ENCODE measurements at regions not wholly inside any gene's neighbourhood (a gene's known extent, or its start where the extent isn't known, plus 50 kb on each side); places are given as distances from the start of the nearest gene placed in this dataset.
A peak's percentile ranks its signal among the peaks of the same experiment; 100 is the strongest.

DNA sequence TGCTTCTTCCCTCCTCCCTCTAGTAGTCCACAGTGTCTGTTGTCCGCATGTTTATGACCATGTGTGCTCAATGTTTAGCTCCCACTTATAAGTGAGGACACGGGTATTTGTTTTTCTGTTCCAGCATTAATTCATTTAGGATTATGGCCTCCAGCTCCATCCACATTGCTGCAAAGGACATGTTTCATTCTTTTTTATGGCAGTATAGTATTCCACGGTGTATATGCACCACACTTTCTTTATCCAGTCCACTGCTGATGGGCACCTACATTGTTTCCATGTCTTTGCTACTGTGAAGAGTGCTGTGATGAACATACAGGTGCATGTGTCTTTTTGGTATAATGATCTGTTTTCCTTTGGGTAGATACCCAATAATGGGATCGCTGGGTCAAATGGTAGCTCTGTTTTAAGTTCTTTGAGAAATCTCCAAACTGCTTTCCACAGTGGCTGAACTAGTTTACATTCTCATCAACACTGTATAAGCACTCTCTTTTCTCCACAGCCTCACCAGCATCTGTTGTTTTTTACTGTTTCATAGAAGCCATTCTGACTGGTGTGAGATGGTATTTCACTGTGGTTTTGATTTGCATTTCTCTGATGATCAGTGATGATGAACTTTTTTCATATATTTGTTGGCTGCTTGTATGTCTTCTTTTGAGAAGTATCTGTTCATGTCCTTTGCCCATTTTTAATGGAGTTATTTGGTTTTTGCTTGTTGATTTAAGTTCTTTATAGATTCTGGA lies 63.0 kb upstream of the SLC22A16 start:
- intact Hi-C loops (cut with DNase I): loop anchor here (10.0 kb wide), 1 partner anchor 145 kb away; no protein-coding TSS in a partner anchor
- DNase-seq: peak in 1 of 42 donors; percentile 17

DNA sequence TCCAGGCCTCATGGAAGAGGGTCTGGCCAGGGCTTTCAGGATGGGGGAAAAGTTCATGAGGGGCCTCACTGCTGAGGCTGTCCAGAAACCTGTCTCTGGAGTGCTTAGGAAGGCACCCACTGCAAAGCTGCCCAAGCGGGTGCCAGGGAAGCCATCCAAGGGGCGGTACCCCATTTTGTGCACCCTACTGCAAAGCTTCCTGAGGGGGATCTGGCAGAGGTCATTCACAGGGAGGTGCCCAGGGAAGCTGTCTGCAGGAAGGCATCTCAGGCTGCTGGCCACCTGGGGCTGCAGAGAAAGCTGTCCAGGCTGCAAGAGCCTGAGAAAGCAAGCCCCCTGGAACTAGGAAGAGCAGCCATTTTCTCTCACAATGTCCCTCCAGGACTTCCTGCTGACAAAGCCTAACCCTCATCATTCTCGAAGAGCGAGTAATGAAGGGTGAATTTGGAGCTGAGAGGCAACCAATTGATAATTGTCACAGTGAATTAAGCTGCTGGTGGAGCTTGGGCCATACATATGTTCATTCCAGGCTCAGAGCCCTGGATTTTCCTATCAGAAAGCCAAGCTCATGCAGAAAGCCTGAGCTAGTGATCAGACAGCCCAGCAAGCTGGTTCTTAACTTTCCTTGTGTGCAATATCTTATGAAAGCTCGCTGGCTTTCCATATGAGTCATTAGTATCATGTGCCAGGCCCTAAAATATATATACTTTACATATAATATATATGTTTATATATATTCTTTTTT lies 62.2 kb upstream of the SLC22A16 start:
- intact Hi-C loops (cut with DNase I): loop anchor here (10.0 kb wide), 1 partner anchor 146 kb away; no protein-coding TSS in a partner anchor
- DNase-seq: peak in 2 of 42 donors; percentile 30 to 41

DNA sequence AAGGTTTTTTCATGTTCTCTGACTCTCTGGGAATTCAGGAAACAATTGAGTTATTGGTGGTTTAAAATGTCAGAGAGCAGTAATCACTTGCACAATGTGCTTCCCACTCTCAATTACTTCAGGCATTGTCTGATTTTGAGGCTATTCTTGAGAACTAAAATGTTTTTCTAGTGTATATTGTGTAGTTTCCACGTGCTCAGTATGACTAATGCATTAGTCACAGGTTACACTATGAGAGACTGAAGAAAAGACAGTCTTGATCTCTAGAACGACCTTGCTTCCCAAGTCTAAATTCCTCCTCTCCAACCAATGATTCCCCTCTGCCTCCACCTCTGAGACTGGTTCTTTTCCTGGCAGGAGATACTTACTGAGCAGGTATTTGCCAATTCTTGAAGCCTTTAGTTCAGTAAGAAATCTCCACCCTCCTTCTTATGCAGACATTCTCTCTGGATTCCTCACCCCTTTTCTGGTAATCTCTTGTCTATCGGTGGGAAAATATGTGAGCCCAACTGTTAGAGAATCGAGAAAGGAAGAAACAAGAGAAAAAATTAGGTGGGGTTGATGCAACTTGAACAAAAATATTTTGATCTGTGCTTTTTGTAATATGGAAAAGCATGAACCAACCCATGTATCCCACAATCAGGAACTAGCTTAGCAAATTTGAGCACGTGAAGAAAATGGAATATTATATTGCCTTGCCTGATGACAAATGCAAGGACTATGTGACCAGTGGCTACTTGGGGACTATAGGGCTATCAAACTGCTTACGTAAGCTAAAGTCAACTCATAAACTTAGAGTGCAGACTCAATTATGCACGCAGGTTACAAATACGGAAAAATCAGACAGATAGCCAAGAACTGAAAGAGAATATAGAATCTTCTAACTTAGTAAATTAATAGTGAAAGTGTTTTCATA lies 61.1 kb upstream of the SLC22A16 start:
- intact Hi-C loops (cut with DNase I): loop anchor here (10.0 kb wide), 1 partner anchor 147 kb away; no protein-coding TSS in a partner anchor
- peak in 8 of 42 donors; percentile 20 to 72 (median 46) for DNase-seq

DNA sequence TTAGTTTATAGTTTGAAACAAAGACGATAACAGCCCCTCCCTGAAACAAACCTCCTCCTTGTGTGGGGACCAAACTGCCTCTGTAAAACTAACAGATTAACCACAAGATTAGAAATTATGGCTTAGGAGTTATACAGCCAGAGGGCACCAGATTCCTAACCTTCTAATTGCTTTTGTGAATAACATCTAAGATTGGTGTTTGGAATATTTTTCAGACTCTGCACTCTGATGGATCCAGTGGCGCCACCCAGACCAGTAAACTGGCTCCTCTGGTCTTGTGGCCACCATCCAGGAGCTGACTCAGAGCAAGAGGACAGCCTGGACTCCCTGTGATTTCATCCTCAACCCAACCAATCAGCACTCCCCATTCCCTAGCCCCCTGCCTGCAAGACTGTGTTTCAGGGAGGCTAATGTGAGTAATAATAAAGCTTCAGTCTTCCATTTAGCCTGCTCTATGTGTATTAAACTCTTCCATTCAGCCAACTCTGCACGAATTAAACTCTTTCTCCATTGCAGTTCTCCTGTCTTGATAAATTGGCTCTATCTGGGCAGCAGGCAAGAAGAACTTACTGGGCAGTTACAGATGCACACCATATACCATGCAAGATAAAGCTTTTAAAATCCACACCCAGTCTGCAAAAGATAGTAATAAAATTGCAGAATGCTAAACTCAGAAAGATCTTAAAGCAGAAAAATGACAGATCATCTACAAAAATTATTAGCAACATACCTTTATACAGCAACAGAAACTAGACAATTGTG lies 58.5 kb upstream of the SLC22A16 start:
- intact Hi-C loops (cut with DNase I): loop anchor here (5.0 to 10.0 kb wide), 3 partner anchors 150 to 417 kb away; no protein-coding TSS in a partner anchor
- DNase-seq: peak; percentile 67 to 97 (median 91)

- intact Hi-C loops (cut with DNase I): loop anchor here (5.0 to 10.0 kb wide), 3 partner anchors 152 to 420 kb away; no protein-coding TSS in a partner anchor
- peak in 1 of 42 donors; percentile 41 for DNase-seq
These were observed 56.0 kb upstream of the SLC22A16 start for GRCh38 chr6:110532431-110532830.

- intact Hi-C loops (cut with DNase I): loop anchor here (5.0 to 10.0 kb wide), 3 partner anchors 154 to 422 kb away; no protein-coding TSS in a partner anchor
These were observed 54.3 kb upstream of the SLC22A16 start for GRCh38 chr6:110530671-110531070.

GRCh38 chr6:110529907-110530306 lies 53.5 kb upstream of the SLC22A16 start:
- no peak for DNase-seq
- intact Hi-C loops (cut with DNase I): loop anchor here (5.0 to 10.0 kb wide), 6 partner anchors 155 to 685 kb away; partner anchors contain the start of gene CDK19

More at GRCh38 chr6:110530671-110531070, 54.3 kb upstream of the SLC22A16 start:
- no peak for DNase-seq

GRCh38 chr6:110529355-110529754 lies 52.9 kb upstream of the SLC22A16 start:
- intact Hi-C loops (cut with DNase I): loop anchor here (10.0 kb wide), 3 partner anchors 285 to 685 kb away; partner anchors contain the start of gene CDK19
- DNase-seq: no peak

DNA sequence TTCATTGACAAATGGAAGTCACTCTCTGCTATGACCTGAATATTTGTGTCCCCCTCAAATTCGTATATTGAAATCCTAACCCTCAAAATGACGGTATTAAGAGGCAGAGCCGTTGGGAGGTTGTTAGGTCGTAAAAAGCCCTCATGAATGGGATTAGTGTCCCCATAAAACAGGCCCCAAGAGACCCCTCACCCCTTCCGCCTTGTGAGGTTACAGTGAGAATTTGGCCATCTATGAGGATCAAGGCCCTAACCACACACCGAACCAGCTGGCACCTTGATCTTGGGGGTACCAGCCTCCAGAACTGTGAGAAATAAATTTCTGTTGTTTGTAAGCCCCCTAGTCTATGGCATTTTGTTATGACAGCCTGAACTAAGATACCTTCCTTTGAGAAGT lies 52.5 kb upstream of the SLC22A16 start:
- no peak for DNase-seq
- intact Hi-C loops (cut with DNase I): loop anchor here (10.0 kb wide), 3 partner anchors 286 to 686 kb away; partner anchors contain the start of gene CDK19

DNA sequence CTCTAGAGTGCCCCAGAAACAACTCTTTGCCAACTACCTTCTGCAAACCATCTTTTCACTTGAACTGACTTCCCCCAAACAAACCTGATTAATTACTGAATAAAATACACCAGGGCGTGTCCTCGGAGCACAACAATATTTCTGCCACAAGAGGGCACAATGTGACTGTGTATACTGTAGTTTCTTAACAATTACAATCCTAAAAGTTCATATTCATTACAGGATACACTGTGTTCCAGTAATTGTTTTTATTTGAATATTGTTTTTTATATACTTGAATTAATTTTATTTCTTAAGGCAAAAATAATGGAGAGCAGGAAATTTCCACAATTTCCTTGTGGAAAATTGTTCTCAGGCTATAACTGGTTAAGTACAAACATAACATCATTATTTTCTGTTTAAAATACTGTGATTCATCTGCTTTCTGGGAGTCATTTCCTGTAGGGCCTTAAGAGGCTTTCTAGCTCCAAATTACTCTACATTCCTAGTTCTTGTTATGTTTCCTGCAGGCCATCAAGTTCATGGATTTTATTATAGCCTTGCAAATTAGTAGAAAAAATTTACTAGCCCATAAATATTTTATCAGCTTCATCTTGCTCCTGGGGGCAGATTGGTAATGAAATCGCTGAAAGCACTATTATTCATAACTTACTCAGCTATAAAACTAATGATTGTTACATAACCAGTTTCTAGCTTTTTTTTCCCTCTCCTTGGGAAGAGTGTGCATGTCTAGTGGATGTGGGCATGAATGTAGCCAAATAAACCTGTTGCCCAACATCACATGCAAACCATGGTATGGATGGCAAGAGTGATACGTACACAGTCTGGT lies 51.9 kb upstream of the SLC22A16 start:
- intact Hi-C loops (cut with DNase I): loop anchor here (10.0 kb wide), 3 partner anchors 286 to 686 kb away; partner anchors contain the start of gene CDK19
- DNase-seq: peak in 36 of 42 donors; percentile 23 to 89 (median 65)

DNA sequence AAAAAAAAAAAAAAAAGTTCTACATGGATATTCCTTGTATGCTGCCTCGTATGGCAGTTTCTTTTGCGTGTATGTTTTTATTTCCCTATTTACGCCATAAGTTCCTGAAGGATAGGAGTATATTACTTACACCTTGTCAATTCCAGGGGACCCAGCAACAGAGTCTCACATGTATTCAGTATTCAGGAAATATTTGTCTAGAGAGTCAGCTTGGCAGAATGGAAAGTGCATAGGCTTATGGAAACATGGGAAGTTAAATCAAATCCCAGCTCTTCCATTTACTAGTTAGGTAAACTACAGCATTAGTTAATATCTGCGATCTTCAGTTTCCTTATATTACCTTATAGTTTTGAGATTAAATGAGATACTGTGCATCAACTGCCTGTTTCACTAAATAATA lies 51.1 kb upstream of the SLC22A16 start:
- intact Hi-C loops (cut with DNase I): loop anchor here (10.0 kb wide), 3 partner anchors 287 to 687 kb away; partner anchors contain the start of gene CDK19
- no peak for DNase-seq

DNA sequence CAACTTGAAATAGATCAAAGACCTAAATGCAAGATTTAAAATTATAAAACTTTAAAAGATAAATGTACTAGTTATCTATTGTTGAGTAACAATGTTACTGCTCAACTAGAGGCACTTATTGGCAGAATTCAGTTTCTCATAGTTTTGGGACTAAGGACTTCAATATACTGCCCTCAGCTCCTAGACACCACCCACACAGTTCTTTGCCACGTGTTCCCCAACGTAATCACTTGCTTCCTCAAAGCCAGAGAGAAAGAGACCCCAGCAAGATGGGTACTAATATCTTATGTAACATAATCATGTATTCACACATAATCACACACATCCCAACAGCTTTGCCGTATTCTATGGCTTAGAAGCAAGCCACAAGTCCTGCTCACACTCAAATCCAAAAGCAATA lies 50.3 kb upstream of the SLC22A16 start:
- intact Hi-C loops (cut with DNase I): loop anchor here (10.0 kb wide), 3 partner anchors 288 to 688 kb away; partner anchors contain the start of gene CDK19

More for the DNA sequence above, 50.3 kb upstream of the SLC22A16 start:
- no peak for DNase-seq

Measured in head of caudate nucleus (tissue), 42 donors.